HG03108 (cell line): ENCODE measurements at regions not wholly inside any gene's neighbourhood (a gene's known extent, or its start where the extent isn't known, plus 50 kb on each side); places are given as distances from the start of the nearest gene placed in this dataset.

ENCODE experiments used
- ATAC-seq: cut with Tn5 transposase; IDR thresholded peaks from one replicate; pipeline ENCODE4 v1.9.1; 2021; ENCODE audit warnings: moderate library complexity; ENCODE audit not compliant: unreplicated experiment

DNA sequence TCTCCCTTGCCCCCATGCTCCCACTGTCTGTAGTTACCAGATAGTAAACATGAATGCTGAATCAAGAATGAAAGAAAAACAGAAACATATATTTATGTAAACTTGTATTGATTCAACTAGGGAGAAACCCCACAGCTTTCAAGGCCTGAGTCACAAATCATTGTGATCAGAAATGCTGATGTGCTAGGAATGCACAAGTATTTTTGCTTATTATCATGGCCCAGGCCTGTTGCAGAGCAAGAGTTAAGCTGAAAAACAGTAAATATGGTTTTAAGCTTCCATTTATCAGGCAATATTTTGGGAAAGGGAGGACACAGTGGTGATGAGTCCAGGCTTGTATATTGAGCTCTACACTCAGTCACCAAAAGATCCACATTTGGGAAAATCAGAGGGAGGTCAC is 669.6 kb downstream of the DIAPH3 start:
- ATAC-seq, result no peak

- ATAC-seq, result no peak
Measured at GRCh38 chr13:59494560-59494970, 669.2 kb downstream of the DIAPH3 start.

DNA sequence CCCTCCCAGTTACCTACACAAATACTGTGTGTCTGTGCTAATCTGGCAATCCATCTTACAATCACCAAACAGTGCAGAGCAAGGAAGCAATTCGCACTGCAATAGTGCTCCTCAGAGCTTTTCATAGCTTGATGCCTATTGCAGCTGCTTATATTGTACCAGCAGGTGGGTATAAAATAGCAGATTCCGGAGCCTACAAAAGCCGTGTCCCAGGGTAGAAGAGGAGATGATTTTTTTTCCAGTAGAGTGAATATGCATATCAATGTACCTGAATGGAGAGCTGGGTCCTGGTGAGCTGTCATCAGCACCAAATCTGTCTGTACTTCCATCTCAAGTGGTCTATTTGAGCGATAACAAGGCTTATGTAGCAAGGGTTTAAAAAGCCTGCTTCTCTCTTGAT is 668.4 kb downstream of the DIAPH3 start:
- no peak for ATAC-seq

GRCh38 chr13:59495936-59496512 is 667.7 kb downstream of the DIAPH3 start:
- no peak for ATAC-seq

DNA sequence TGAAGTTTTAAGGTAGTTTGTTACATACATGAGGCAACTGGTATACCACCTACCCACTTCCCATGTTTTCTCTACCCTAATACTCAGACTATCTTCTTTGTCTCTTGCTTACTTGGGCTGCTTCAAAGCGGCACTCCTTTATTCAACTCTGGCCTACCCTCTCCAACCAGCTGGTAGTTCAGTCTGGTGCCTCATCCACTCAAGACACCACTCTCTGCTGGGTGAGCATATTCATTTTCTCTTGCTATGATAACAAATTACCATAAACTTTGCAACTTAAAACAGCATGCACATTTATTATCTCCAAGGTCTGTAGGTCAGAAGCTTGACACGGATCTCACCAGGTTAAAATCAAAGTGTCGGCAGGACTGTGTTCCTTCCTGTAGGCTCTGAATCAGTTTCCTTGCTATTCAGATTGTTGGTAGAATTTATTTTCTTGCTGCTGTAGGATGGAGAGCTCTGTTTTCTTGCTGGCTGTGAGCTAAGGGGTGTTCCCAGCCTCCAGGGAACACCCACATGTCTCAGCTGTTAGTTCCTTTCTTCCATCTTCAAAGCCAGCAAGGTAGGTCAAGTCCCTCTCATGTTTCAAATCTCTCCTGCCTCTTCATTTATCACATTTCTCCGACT is 666.0 kb downstream of the DIAPH3 start:
- no peak for ATAC-seq

DNA sequence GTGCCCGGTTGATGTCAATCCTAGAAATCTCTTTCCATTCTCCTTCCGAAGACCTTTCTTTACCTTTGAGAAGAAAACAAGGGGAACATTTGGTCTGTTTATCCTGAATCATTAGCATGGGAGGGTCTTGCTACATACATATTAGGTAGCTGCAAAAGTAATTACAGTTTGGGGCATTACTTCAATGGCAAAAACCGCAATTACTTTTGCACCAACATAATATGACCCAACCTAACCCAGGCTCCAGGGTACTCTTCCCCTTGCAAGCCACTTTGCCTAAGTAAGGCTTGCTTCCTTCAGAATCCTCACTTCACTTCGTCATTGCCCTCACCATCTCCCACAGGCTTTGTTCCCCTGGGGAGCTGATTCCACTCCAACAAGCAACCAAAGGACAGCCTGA is 662.7 kb downstream of the DIAPH3 start:
- ATAC-seq, result no peak

DNA sequence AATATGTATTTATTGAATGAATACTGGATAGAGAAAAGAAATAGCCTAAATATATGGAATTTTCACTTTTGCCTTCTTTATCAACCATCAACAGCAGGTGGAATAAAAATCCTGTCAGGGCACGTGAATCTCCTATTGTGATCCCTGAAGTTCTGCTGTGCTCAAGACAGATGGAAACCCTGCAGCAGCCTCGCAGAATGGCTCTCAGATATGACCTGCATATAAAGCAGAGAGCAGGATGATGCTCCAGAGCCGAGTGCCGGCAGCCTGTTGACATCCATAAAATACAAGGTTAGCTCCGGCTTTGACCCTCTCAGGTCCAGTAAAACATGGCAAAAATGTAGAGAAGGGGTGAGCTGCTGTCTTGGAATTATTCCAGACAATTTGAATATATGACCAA is 659.3 kb downstream of the DIAPH3 start:
- ATAC-seq, result no peak

GRCh38 chr13:59510386-59510785 is 653.3 kb downstream of the DIAPH3 start:
- no peak for ATAC-seq

GRCh38 chr13:59513686-59514085 is 650.0 kb downstream of the DIAPH3 start:
- ATAC-seq, result no peak

DNA sequence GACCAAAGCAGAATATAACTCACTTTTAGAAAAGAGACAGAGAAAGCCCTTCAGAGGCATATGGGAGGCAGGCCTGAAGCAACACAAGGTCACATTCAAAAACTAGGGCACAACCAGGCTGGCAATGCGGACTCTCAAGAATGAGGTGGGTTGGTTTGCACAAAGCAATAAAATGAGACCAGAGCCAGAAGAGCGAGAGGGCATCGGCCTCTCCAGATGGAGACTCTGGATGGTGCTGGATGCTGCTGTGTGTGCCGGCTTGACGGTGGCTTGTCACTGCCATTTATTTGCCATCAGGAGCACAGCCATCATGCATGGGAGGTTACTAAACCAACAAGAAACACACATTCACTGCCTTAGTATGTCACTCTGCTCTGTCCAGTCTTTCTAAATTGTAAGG is 649.4 kb downstream of the DIAPH3 start:
- ATAC-seq, result no peak

DNA sequence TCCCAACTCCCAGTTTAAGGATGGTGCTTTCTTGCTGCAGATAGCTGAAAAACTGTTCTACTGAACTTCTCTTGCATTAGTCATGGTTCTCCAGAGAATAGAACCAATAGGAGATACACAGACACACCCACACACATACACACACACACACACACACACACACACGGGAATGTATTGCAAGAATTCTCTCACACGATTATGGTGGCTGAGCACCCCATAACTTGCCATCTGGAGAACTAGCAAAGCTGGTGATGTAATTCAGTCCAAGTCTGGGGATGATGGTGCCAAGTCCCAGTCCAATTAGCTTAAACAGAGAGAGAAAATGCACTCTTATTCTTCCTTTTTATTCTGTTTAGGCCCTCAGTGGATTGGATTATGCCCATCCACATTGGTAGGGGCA is 643.9 kb downstream of the DIAPH3 start:
- ATAC-seq, result no peak

DNA sequence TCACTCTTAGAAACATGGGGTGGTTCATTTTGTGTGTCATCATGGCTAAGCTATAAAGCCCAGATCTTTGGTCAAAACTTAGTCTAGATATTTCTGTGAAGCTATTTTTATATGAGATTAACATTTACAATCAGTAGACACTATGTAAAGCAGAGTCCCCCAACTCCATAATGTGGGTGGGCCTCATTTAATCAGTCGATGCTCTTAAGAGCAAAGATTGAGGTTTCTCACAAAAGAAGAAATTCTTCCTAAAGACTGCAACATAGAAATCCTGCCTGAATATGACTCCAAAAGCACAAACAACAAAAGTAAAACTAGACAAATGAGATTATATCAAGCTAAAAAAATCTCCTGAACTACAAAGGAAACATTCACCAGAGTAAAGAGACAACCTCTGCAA is 642.2 kb downstream of the DIAPH3 start:
- ATAC-seq, result no peak

- ATAC-seq, result no peak
Measured at GRCh38 chr13:59522652-59523051, 641.1 kb downstream of the DIAPH3 start.

DNA sequence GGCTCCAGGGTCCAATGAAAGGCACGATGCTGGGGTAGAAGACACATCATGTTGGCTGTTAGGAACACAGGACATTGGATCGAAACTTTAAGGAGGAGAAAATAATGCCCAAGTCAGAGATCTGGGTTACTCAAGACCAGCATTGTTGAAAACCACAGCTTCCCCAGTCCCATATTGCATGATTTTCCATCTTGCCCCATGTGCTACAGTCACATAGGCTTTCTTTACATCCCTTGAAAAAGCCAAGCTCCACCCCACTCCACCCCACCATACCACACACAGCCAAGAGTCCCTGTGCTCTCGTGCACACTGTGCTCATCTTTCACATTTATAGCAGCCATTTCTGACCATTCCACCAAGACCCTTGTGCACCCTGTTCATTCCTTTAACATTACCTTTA is 636.2 kb downstream of the DIAPH3 start:
- ATAC-seq, result no peak

- no peak for ATAC-seq
Measured at GRCh38 chr13:59531571-59532091, 632.1 kb downstream of the DIAPH3 start.

DNA sequence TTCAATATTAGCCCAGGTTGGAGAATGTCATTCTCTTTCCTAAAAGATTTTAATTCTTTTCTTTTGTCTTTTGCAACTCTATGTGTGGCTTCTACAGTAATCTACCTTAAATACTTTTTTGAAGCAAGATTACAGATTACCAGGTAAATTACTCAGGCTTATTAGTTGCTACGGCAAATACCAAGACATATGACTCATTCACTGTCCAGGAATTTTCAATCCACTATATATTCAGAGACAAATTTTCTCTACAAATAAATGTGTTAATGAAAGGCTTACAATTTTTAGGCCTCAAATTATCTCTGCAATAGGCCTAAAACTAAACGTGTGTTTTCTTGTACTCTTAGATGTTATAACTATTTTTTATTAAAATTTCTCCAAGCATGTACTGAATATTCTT is 631.3 kb downstream of the DIAPH3 start:
- no peak for ATAC-seq

- no peak for ATAC-seq
Measured at GRCh38 chr13:59533561-59534555, 629.9 kb downstream of the DIAPH3 start.

GRCh38 chr13:59534806-59535205 is 628.9 kb downstream of the DIAPH3 start:
- ATAC-seq, result no peak

GRCh38 chr13:59537500-59537899 is 626.2 kb downstream of the DIAPH3 start:
- no peak for ATAC-seq

- ATAC-seq, result no peak
Measured at GRCh38 chr13:59538512-59538911, 625.2 kb downstream of the DIAPH3 start.

DNA sequence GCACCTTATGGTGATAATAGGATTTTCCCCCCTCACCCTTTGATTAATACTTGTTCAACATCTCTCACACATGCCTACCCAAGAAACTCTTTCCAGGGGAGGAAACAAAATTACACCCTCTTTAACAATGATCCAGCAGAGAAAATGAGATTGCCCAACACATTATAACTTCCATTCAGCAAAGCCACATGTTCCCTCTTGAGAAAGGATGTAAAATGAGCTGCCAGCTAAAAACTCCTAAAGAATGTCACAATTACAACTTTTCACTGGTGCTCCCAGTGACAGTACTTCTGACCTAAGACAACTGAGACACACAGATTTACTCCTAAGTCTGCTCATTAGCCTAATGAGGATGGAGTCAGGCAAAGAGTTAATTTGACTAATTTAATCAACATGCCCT is 621.4 kb downstream of the DIAPH3 start:
- ATAC-seq, result no peak

- ATAC-seq, result no peak
Measured at GRCh38 chr13:59543418-59543817, 620.3 kb downstream of the DIAPH3 start.
